Breast epithelium (tissue), 4 donors: ENCODE measurements at regions not wholly inside any gene's neighbourhood (a gene's known extent, or its start where the extent isn't known, plus 50 kb on each side); places are given as distances from the start of the nearest gene placed in this dataset.

ENCODE experiments used
- DNase-seq, 2 donors: peaks; one replicate each; pipeline ENCODE4 v3.0.0-alpha.2; 2019; ENCODE audit warnings: low spot score in 2 of 2
- H3K27ac ChIP-seq, 2 donors: fragments of 200-600 bp; sonication (generic) in 1 of 2; one replicate each; pipeline ENCODE4 v1.5.1; 2016 to 2019; ENCODE audit warnings: mild to moderate bottlenecking in 1 of 2
- H3K27me3 ChIP-seq, 2 donors: fragments of 200-600 bp; sonication (generic) in 1 of 2; one replicate each; pipeline versions ENCODE4 v1.5.1 to v1.6.0; 2017 to 2019; ENCODE audit warnings: control low read depth in 1 of 2, mild to moderate bottlenecking in 1 of 2
- H3K36me3 ChIP-seq: fragments of 200-600 bp; one replicate; pipeline ENCODE4 v1.5.1; 2019
- H3K4me1 ChIP-seq, 2 donors: fragments of 200-600 bp; sonication (generic); one replicate each; pipeline ENCODE4 v1.5.1; 2016 to 2019; ENCODE audit warnings: control low read depth in 1 of 2
- H3K4me3 ChIP-seq, 3 donors: fragments of 200-600 bp; sonication (generic); 1 replicate in 2 of 3; 2 replicates in 1 of 3; pipeline ENCODE4 v1.5.1; 2016 to 2019; ENCODE audit warnings: mild to moderate bottlenecking in 3 of 3, moderate library complexity in 2 of 3
- H3K9me3 ChIP-seq, 2 donors: fragments of 200-600 bp; sonication (generic) in 1 of 2; one replicate each; pipeline ENCODE4 v1.5.1; 2016 to 2019; ENCODE audit warnings: control low read depth in 1 of 2
- CTCF ChIP-seq, 3 donors: fragments of 450-650 bp; IDR thresholded peaks; one replicate each; pipeline ENCODE4 v1.5.1; 2016 to 2017; ENCODE audit warnings: antibody characterized with exemption in 3 of 3, mild to moderate bottlenecking in 3 of 3, moderate library complexity in 3 of 3
- POLR2A ChIP-seq: fragments of 450-650 bp; IDR thresholded peaks from one replicate; pipeline ENCODE4 v1.6.1; 2016; ENCODE audit warnings: antibody characterized with exemption, mild to moderate bottlenecking, moderate library complexity
- POLR2AphosphoS5 ChIP-seq, 3 donors: sonication (generic); formaldehyde crosslinking; IDR thresholded peaks; one replicate each; pipeline ENCODE4 v1.6.1; 2017; ENCODE audit warnings: antibody characterized with exemption in 3 of 3
- intact Hi-C: fragments of 100-400 bp; cut with DNase I; formaldehyde crosslinking; loops from one replicate; pipeline ENCODE4 v1.15.1; 2023; ENCODE audit warnings: low total_unique reads

- no peak overlapping the region for H3K4me3 ChIP-seq
- H3K27me3 ChIP-seq, result no peaks in the 10 kb centered on the region
- TF ChIP-seq POLR2AphosphoS5 (IDR thresholded peaks at IDR 0.05) (no peak), CTCF (IDR thresholded peaks at IDR 0.05) (no peak), POLR2A (no peak)
- intact Hi-C loops, result no loop called here
- H3K36me3 ChIP-seq, result no peaks in the 10 kb centered on the region
- no peak overlapping the region for H3K27ac ChIP-seq
- no peaks in the 10 kb centered on the region for H3K4me1 ChIP-seq
- no peak for DNase-seq
- H3K9me3 ChIP-seq, result peaks cover 0 to 13% of the 10 kb centered on the region in 2 donors
These were observed 239.8 kb upstream of the THBS1 start for GRCh38 chr15:39340903-39341645.

- Histone ChIP-seq H3K4me1 (no peaks in the 10 kb centered on the region), H3K27me3 (no peaks in the 10 kb centered on the region), H3K27ac (peak overlapping the region; percentile 4 to 54), H3K36me3 (no peaks in the 10 kb centered on the region), H3K4me3 (no peak overlapping the region), H3K9me3 (peaks cover 0 to 13% of the 10 kb centered on the region in 2 donors)
- no peak for TF ChIP-seq POLR2AphosphoS5 (IDR thresholded peaks at IDR 0.05)
- TF ChIP-seq POLR2A, result no peak
- no peak for TF ChIP-seq CTCF (IDR thresholded peaks at IDR 0.05)
- intact Hi-C loops, result no loop called here
- DNase-seq, result no peak
These were observed 236.2 kb upstream of the THBS1 start for GRCh38 chr15:39344662-39345141.

DNA sequence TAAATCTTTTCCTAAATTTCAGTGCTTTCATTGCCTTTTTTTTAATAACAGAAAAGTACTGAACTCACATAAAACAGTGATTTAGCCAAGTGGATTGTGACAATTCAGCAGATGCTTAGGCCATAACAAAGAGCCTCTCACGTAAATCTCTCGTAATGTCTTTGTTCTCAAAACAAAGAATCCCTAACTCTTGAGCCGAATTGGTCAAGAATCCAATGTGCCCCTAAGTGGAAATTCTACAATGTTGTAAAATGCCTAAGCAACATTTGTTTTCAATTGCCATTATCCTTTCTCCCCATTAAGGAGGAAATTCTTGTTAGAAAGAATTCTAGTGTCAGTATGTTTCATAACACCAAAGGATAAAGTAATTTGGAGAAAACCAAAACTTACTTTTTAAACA is 235.7 kb upstream of the THBS1 start:
- H3K4me3 ChIP-seq, result no peak overlapping the region
- intact Hi-C loops, result no loop called here
- TF ChIP-seq CTCF (IDR thresholded peaks at IDR 0.05), result no peak
- no peak for TF ChIP-seq POLR2A
- no peak for TF ChIP-seq POLR2AphosphoS5 (IDR thresholded peaks at IDR 0.05)
- no peaks in the 10 kb centered on the region for H3K4me1 ChIP-seq
- peaks cover 0 to 13% of the 10 kb centered on the region in 2 donors for H3K9me3 ChIP-seq
- no peak for DNase-seq
- no peaks in the 10 kb centered on the region for H3K36me3 ChIP-seq
- H3K27me3 ChIP-seq, result no peaks in the 10 kb centered on the region
- peak overlapping the region; percentile 4 to 54 for H3K27ac ChIP-seq

- H3K36me3 ChIP-seq, result no peaks in the 10 kb centered on the region
- intact Hi-C loops, result no loop called here
- no peak overlapping the region for H3K4me3 ChIP-seq
- TF ChIP-seq POLR2AphosphoS5 (IDR thresholded peaks at IDR 0.05), result no peak
- no peak for TF ChIP-seq CTCF (IDR thresholded peaks at IDR 0.05)
- no peak for TF ChIP-seq POLR2A
- H3K4me1 ChIP-seq, result no peaks in the 10 kb centered on the region
- H3K27ac ChIP-seq, result no peak overlapping the region
- H3K9me3 ChIP-seq, result peaks cover 0 to 8% of the 10 kb centered on the region in 2 donors
- DNase-seq, result no peak
- no peaks in the 10 kb centered on the region for H3K27me3 ChIP-seq
These were observed 233.4 kb upstream of the THBS1 start for GRCh38 chr15:39347453-39347852.

DNA sequence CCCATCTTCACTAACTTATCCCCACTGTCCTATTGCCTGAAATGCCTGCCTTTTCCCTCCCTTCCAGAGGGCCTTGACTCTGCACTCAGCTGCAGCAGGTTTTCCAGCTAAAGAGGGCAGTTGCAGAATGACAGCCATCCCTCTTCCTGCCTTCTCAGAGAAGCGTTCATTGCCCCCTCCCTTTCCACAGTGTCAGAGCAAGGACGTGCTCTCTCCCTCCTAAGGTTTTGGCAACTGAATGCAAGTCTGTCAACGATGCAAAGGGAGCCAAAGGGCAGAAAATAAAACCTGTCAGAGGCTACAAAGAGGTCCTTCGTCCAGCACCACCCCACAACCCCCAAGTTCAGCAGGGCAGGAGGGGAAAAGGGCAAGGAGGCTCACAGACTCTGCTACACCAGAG is 230.1 kb upstream of the THBS1 start:
- no peak for DNase-seq
- Histone ChIP-seq H3K36me3 (no peaks in the 10 kb centered on the region), H3K27ac (no peak overlapping the region), H3K4me3 (no peak overlapping the region), H3K4me1 (no peaks in the 10 kb centered on the region), H3K27me3 (no peaks in the 10 kb centered on the region), H3K9me3 (no peaks in the 10 kb centered on the region)
- no peak for TF ChIP-seq POLR2A
- intact Hi-C loops, result no loop called here
